Spleen (tissue), 7 donors: ENCODE measurements at regions not wholly inside any gene's neighbourhood (a gene's known extent, or its start where the extent isn't known, plus 50 kb on each side); places are given as distances from the start of the nearest gene placed in this dataset.
"Not testable (repeated sequence)": the region's sequence is repeated elsewhere in the genome, so short reads cannot be mapped to it uniquely, and the experiment has no call there.

ENCODE experiments used
- CTCF ChIP-seq, 11 experiments: fragments of 200-600 bp in 7 of 11; fragments of 450-650 bp in 4 of 11; sonication (generic) in 4 of 11; IDR thresholded peaks in 8 of 11; conservative IDR thresholded peaks in 3 of 11; 1 replicate in 7 of 11; 2 replicates in 4 of 11; pipeline versions ENCODE4 v1.4.0 to v1.8.0; 2016 to 2021; ENCODE audit warnings: antibody characterized with exemption in 11 of 11, inconsistent platforms in 4 of 11, mild to moderate bottlenecking in 1 of 11
- POLR2AphosphoS5 ChIP-seq, 3 donors: sonication (generic); formaldehyde crosslinking; IDR thresholded peaks; one replicate each; pipeline ENCODE4 v1.5.1; 2017; ENCODE audit warnings: antibody characterized with exemption in 3 of 3
- donor health status: DM: no; HTN: no; CAD: no; lungs with moderate emphysema.
- donor health status: DM: no; HTN: no; CAD: no.
- donor health status: DM: no; HTN: no; CAD: no.

GRCh38 chr10:22091260-22091659, 87.7 kb upstream of the DNAJC1 start:
- not testable (repeated sequence) for TF ChIP-seq CTCF (IDR thresholded peaks at IDR 0.05 in 8 of 11, conservative IDR thresholded peaks at IDR 0.05 in 3 of 11); POLR2AphosphoS5 (IDR thresholded peaks at IDR 0.05)
